GM10248 (cell line): ENCODE measurements at regions not wholly inside any gene's neighbourhood (a gene's known extent, or its start where the extent isn't known, plus 50 kb on each side); places are given as distances from the start of the nearest gene placed in this dataset.

Experiments
- CTCF ChIA-PET: fragments of 300-600 bp; sonication (Branson Sonifier 250); formaldehyde crosslinking; extraction: SDS; loops from one replicate; lab custom pipeline; 2021; ENCODE audit warnings: antibody characterized with exemption; lab: Yijun Ruan, JAX
- POLR2A ChIA-PET: fragments of 350-650 bp; sonication (Branson Sonifier 250); formaldehyde crosslinking; extraction: SDS; loops from one replicate; lab custom pipeline; 2020; ENCODE audit warnings: antibody characterized with exemption; lab: Yijun Ruan, JAX
- DNase-seq: peaks from one replicate; pipeline ENCODE4 v3.0.0; 2012; ENCODE audit errors: extremely low spot score
- TF ChIP-seq, protein P1 (sequence below): IDR thresholded peaks from 2 replicates; pipeline ENCODE4 v1.5.1; 2012; ENCODE audit warnings: mild to moderate bottlenecking, low read depth; ENCODE audit errors: extremely low read depth, missing control alignments, control extremely low read depth

DNA sequence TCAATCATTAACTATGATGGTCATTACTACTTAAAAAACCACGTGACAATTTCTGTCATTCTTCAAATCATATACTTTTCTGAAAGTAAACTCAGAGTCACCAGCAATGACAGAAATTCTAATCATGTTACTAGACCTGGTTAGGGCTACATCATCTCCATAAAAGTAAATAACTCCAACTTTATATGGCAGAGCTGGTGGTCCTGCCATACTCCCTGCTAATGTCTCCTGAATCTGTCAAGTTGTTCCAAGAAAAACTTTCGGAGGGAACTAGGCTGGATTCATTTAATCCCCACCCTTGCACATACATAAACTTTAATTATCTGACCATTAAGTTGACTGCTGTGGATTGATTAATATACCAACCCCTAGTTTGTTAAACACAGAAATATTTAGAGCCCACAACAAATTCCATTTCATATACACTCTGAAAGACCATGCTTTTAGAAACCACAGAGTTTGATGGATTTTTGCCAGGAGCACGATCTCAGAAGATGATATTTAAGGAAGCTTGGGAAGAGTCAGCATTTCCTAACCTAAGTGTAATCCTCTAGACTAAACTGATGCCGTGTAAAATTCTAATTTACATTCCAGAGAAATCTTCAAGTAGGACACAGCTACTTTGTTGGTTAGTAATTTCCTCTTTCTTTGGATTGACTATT, 577.0 kb downstream of the FAT4 start:
- no peak for DNase-seq
- TF ChIP-seq, protein P1, sequence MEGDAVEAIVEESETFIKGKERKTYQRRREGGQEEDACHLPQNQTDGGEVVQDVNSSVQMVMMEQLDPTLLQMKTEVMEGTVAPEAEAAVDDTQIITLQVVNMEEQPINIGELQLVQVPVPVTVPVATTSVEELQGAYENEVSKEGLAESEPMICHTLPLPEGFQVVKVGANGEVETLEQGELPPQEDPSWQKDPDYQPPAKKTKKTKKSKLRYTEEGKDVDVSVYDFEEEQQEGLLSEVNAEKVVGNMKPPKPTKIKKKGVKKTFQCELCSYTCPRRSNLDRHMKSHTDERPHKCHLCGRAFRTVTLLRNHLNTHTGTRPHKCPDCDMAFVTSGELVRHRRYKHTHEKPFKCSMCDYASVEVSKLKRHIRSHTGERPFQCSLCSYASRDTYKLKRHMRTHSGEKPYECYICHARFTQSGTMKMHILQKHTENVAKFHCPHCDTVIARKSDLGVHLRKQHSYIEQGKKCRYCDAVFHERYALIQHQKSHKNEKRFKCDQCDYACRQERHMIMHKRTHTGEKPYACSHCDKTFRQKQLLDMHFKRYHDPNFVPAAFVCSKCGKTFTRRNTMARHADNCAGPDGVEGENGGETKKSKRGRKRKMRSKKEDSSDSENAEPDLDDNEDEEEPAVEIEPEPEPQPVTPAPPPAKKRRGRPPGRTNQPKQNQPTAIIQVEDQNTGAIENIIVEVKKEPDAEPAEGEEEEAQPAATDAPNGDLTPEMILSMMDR, result no peak
- POLR2A ChIA-PET, result no interaction called here
- CTCF ChIA-PET, result no interaction called here

GRCh38 chr4:125904802-125905201, 590.0 kb downstream of the FAT4 start:
- ChIA-PET CTCF (interaction anchor here (2.0 to 2.1 kb wide), 2 partner anchors 8 to 23 kb away, joined by 4 read pairs; no protein-coding TSS in a partner anchor), POLR2A (no interaction called here)
- TF ChIP-seq, protein P1, result no peak
- DNase-seq, result no peak

GRCh38 chr4:125911058-125911457, 596.3 kb downstream of the FAT4 start:
- TF ChIP-seq, protein P1, result no peak
- DNase-seq, result no peak
- POLR2A ChIA-PET, result no interaction called here
- CTCF ChIA-PET, result interaction anchor here (1.2 kb wide), 1 partner anchor 10 kb away, joined by 3 read pairs; no protein-coding TSS in a partner anchor

DNA sequence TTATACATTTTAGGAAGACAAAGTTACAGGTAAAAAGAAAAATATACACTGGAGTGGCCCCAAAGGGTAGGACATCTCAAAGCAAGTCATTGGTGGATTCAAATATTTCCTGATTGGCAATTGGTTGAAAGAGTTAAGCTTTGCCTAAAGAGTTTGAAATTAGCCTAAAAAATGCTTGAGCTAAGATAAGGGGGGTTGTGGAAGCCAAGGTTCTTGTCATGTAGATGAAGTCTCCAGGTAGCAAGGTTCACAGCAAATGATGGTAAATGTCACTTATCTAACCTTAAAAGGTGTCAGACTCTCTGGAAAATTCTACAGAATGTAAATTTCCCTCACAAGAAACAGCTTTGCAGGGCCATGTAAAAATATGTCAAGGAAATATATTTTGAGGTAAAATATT, 596.7 kb downstream of the FAT4 start:
- no peak for DNase-seq
- TF ChIP-seq, protein P1, result no peak
- CTCF ChIA-PET, result interaction anchor here (1.2 kb wide), 1 partner anchor 9 kb away, joined by 3 read pairs; no protein-coding TSS in a partner anchor
- POLR2A ChIA-PET, result no interaction called here

GRCh38 chr4:125917559-125917958, 602.8 kb downstream of the FAT4 start:
- ChIA-PET CTCF (interaction anchor here (1.6 kb wide), 1 partner anchor 14 kb away, joined by 3 read pairs; no protein-coding TSS in a partner anchor), POLR2A (no interaction called here)
- no peak for DNase-seq
- TF ChIP-seq, protein P1, result no peak

- DNase-seq, result no peak
- TF ChIP-seq, protein P1, result no peak
- CTCF ChIA-PET, result no interaction called here
- POLR2A ChIA-PET, result no interaction called here
Measured at GRCh38 chr4:125928652-125929051, 613.9 kb downstream of the FAT4 start.
